ENCODE measurements at regions not wholly inside any gene's neighbourhood (a gene's known extent, or its start where the extent isn't known, plus 50 kb on each side); places are given as distances from the start of the nearest gene placed in this dataset.

GRCh38 chr14:52189325-52189724, 78.2 kb upstream of the PTGDR start (continued):
- TF ChIP-seq USF1 (CRISPR knock-in tag; IDR thresholded peaks at IDR 0.05), result no peak
- no peak for TF ChIP-seq CREB1 (CRISPR knock-in tag; IDR thresholded peaks at IDR 0.05)
- no peak for TF ChIP-seq AFF4 (CRISPR knock-in tag; IDR thresholded peaks at IDR 0.05; ENCODE audit: borderline replicate concordance)
- no peak for TF ChIP-seq CDX4 (CRISPR knock-in tag; IDR thresholded peaks at IDR 0.05; ENCODE audit: borderline replicate concordance)
- TF ChIP-seq MYBL2 (CRISPR knock-in tag; IDR thresholded peaks at IDR 0.05), result no peak

GRCh38 chr14:52188381-52188780, 79.1 kb upstream of the PTGDR start:
- Mint-ChIP-seq H3K36me3 (no peaks in the 10 kb centered on the region), H3K4me3 (no peak overlapping the region), H3K27ac (no peak overlapping the region), H3K4me1 (no peaks in the 10 kb centered on the region), H3K9me3 (peaks cover 11% of the 10 kb centered on the region), H3K27me3 (ENCODE audit: low read depth) (no peaks in the 10 kb centered on the region)
- no peak for TF ChIP-seq ATF1 (CRISPR knock-in tag; IDR thresholded peaks at IDR 0.05)
- TF ChIP-seq CTCF (IDR thresholded peaks at IDR 0.05), result no peak
- no peak for TF ChIP-seq SOX15 (CRISPR knock-in tag; IDR thresholded peaks at IDR 0.05)
- TF ChIP-seq NFE2L1 (CRISPR knock-in tag; IDR thresholded peaks at IDR 0.05), result no peak
- TF ChIP-seq ZNF671 (CRISPR knock-in tag; IDR thresholded peaks at IDR 0.05), result no peak
- no peak for TF ChIP-seq ZNF263 (CRISPR knock-in tag; IDR thresholded peaks at IDR 0.05; ENCODE audit: low read depth)
- no peak for TF ChIP-seq EMX1 (CRISPR knock-in tag; IDR thresholded peaks at IDR 0.05)
- no peak for TF ChIP-seq ZNF423 (CRISPR knock-in tag; IDR thresholded peaks at IDR 0.05)
- no peak for TF ChIP-seq PRRX2 (CRISPR knock-in tag; IDR thresholded peaks at IDR 0.05)
- no peak for TF ChIP-seq CDX4 (CRISPR knock-in tag; IDR thresholded peaks at IDR 0.05; ENCODE audit: borderline replicate concordance)
- no peak for TF ChIP-seq CBFB (CRISPR knock-in tag; IDR thresholded peaks at IDR 0.05; ENCODE audit: low read depth)
- TF ChIP-seq FOXJ3 (CRISPR knock-in tag; IDR thresholded peaks at IDR 0.05; ENCODE audit: borderline replicate concordance), result no peak
- no peak for TF ChIP-seq FOXP4 (CRISPR knock-in tag; IDR thresholded peaks at IDR 0.05)
- no peak for TF ChIP-seq ZBTB43 (CRISPR knock-in tag; IDR thresholded peaks at IDR 0.05)
- no peak for TF ChIP-seq ESRRA (CRISPR knock-in tag; IDR thresholded peaks at IDR 0.05; ENCODE audit: borderline replicate concordance)
- TF ChIP-seq ZNF532 (CRISPR knock-in tag; IDR thresholded peaks at IDR 0.05; ENCODE audit: borderline replicate concordance), result no peak
- TF ChIP-seq KAT7 (CRISPR knock-in tag; IDR thresholded peaks at IDR 0.05; ENCODE audit: borderline replicate concordance), result no peak
- no peak for TF ChIP-seq NFYB (CRISPR knock-in tag; conservative IDR thresholded peaks at IDR 0.05; ENCODE audit: low read depth)
- no peak for ATAC-seq
- ChIA-PET CTCF (no interaction called here), POLR2A (no interaction called here)
- DNase-seq (ENCODE audit: low spot score), result no peak
